ENCODE measurements at regions not wholly inside any gene's neighbourhood (a gene's known extent, or its start where the extent isn't known, plus 50 kb on each side); places are given as distances from the start of the nearest gene placed in this dataset.
"Not testable (repeated sequence)": the region's sequence is repeated elsewhere in the genome, so short reads cannot be mapped to it uniquely, and the experiment has no call there.

DNA sequence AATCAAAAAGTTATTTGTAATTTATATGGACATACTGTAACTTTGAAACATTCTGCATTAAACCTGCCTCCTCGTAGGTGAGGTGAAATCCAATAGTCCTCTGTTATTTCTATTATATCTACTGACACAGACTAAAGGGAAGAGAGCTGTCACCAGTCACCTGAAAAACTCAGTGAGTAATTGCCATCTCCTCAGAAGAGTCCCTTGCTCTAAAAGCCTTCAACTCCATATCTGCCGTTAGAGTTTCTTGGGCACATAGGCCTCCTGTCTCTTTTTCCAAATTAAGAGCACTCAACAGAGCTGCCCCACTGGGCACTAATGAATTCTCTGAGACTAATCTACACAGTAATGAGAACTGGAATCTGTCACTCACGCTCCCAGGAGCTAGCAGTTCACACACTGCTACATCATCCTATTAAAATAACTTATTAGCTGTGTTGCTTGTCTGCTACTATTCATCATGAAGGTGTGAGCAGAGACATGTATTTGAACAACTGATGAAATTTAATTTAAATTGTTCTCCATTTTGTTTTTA, 67.3 kb upstream of the VCAN start:
- no peaks in the 10 kb centered on the region for H3K27me3 Mint-ChIP-seq (ENCODE audit: low read depth)
- H3K27ac Mint-ChIP-seq = no peak overlapping the region
- H3K4me1 Mint-ChIP-seq = no peaks in the 10 kb centered on the region
- no peaks in the 10 kb centered on the region for H3K36me3 Mint-ChIP-seq (ENCODE audit: low read depth)
- no peak overlapping the region for H3K4me3 Mint-ChIP-seq
- peaks cover 5% of the 10 kb centered on the region for H3K9me3 Mint-ChIP-seq
- TF ChIP-seq, protein P1, sequence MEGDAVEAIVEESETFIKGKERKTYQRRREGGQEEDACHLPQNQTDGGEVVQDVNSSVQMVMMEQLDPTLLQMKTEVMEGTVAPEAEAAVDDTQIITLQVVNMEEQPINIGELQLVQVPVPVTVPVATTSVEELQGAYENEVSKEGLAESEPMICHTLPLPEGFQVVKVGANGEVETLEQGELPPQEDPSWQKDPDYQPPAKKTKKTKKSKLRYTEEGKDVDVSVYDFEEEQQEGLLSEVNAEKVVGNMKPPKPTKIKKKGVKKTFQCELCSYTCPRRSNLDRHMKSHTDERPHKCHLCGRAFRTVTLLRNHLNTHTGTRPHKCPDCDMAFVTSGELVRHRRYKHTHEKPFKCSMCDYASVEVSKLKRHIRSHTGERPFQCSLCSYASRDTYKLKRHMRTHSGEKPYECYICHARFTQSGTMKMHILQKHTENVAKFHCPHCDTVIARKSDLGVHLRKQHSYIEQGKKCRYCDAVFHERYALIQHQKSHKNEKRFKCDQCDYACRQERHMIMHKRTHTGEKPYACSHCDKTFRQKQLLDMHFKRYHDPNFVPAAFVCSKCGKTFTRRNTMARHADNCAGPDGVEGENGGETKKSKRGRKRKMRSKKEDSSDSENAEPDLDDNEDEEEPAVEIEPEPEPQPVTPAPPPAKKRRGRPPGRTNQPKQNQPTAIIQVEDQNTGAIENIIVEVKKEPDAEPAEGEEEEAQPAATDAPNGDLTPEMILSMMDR (IDR thresholded peaks at IDR 0.05; ENCODE audit: unreplicated experiment in 3 of 3) = no peak

DNA sequence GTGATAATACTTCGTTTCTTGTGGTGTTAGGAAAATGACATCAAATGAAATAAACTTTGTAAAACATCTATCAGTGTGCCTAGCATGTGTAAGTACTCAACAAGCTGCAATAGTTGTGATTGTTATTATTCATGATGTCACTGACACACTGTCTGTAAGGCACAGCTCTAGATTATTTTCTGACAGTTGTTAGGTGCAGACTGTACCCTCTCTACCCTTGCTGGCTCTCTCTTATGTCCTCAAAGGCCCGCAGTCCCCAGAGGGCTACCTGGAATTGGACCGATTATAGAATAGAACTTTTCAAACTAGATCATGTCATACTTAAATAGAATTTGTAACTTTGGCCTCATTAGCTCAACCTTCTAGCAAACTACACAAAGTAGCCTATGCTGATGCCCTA, 65.9 kb upstream of the VCAN start:
- no peaks in the 10 kb centered on the region for H3K4me1 Mint-ChIP-seq
- H3K4me3 Mint-ChIP-seq = no peak overlapping the region
- peaks cover 19% of the 10 kb centered on the region for H3K9me3 Mint-ChIP-seq
- no peaks in the 10 kb centered on the region for H3K27me3 Mint-ChIP-seq (ENCODE audit: low read depth)
- H3K36me3 Mint-ChIP-seq (ENCODE audit: low read depth) = peaks cover 4% of the 10 kb centered on the region
- TF ChIP-seq, protein P1 (IDR thresholded peaks at IDR 0.05; ENCODE audit: unreplicated experiment in 3 of 3) = no peak
- H3K27ac Mint-ChIP-seq = no peak overlapping the region

DNA sequence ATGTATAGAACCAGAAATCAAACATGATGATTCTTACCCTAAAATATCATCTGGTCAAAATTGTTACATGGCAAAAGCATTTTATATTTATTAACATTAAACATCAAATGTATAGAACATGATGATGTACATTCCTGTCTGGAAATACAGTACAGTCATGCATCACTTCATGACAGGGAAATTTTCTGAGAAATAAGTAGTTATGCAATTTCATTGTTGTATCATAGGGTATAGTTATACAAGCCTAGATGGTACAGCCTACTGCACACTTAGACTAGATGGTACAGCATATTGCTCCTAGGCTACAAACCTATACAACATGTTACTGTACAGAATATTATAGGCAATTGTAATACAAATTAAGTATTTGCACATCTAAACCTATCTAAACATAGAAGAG, 64.6 kb upstream of the VCAN start:
- H3K27me3 Mint-ChIP-seq (ENCODE audit: low read depth) = no peaks in the 10 kb centered on the region

DNA sequence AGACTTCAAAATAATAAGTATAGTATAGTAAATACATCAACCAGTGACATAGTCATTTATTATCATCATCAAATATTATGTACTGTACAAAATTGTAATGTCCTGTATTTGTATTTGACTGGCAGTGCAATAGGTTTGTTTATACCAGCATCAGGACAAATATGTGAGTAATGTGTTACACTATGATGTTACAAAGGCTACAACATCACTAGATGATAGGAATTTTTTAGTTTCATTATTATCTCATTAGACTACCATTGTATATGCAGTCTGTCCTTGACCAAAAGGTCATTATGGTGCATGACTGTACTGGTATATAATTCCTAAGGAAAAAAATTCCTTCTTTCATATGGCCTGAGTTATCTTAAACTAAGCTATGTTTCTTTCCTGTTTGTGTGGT, 63.6 kb upstream of the VCAN start:
- no peak overlapping the region for H3K27ac Mint-ChIP-seq
- TF ChIP-seq, protein P1 (IDR thresholded peaks at IDR 0.05; ENCODE audit: unreplicated experiment in 3 of 3) = no peak
- no peaks in the 10 kb centered on the region for H3K27me3 Mint-ChIP-seq (ENCODE audit: low read depth)
- H3K36me3 Mint-ChIP-seq (ENCODE audit: low read depth) = peaks cover 4% of the 10 kb centered on the region
- H3K9me3 Mint-ChIP-seq = peaks cover 27% of the 10 kb centered on the region
- H3K4me1 Mint-ChIP-seq = no peaks in the 10 kb centered on the region
- H3K4me3 Mint-ChIP-seq = no peak overlapping the region

More for the DNA sequence above, 64.6 kb upstream of the VCAN start:
- H3K4me1 Mint-ChIP-seq = no peaks in the 10 kb centered on the region
- peaks cover 23% of the 10 kb centered on the region for H3K9me3 Mint-ChIP-seq
- no peak overlapping the region for H3K4me3 Mint-ChIP-seq
- peaks cover 4% of the 10 kb centered on the region for H3K36me3 Mint-ChIP-seq (ENCODE audit: low read depth)
- no peak overlapping the region for H3K27ac Mint-ChIP-seq
- TF ChIP-seq, protein P1 (IDR thresholded peaks at IDR 0.05; ENCODE audit: unreplicated experiment in 3 of 3) = no peak

DNA sequence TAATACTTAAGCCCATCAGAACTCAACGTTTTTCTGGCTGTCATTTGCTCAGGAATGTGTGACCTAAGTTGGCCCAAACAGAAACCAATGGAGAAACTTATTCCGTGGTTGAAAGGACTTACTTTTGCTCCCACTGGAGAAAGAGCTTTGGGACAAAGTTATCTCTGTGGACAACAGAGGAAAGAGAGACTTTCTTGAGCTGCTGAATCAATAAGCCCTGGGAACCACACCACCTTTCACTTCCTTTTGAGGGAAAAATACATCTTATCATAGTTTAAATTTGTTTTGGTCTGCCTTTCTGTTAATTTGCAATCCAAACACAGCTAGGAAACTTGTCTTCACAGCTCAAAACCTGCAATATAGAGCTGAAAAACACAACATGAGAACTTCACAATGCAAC, 62.8 kb upstream of the VCAN start:
- H3K27ac Mint-ChIP-seq = no peak overlapping the region
- no peaks in the 10 kb centered on the region for H3K4me1 Mint-ChIP-seq
- H3K27me3 Mint-ChIP-seq (ENCODE audit: low read depth) = no peaks in the 10 kb centered on the region
- peaks cover 4% of the 10 kb centered on the region for H3K36me3 Mint-ChIP-seq (ENCODE audit: low read depth)
- peaks cover 27% of the 10 kb centered on the region for H3K9me3 Mint-ChIP-seq
- H3K4me3 Mint-ChIP-seq = no peak overlapping the region
- TF ChIP-seq, protein P1 (IDR thresholded peaks at IDR 0.05; ENCODE audit: unreplicated experiment in 3 of 3) = no peak

DNA sequence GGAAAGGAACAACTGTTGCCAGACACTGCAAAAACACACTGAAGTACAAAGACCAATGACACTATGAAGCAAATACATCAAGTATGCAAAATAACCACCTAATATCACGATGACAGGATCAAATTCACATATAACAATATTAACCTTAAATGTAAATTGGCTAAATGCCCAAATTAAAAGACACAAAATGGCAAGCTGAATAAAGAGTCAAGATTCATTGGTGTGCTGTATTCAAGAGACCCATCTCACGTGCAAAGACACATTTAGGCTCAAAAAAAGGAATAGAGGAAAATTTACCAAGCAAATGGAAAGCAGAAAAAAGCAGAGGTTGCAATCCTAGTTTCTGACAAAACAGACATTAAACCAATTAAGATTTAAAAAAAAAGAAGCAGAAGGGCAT, 61.8 kb upstream of the VCAN start:
- peaks cover 27% of the 10 kb centered on the region for H3K9me3 Mint-ChIP-seq
- H3K4me1 Mint-ChIP-seq; H3K36me3 Mint-ChIP-seq (ENCODE audit: low read depth); H3K27ac Mint-ChIP-seq; H3K4me3 Mint-ChIP-seq; H3K27me3 Mint-ChIP-seq (ENCODE audit: low read depth): not testable (repeated sequence)

DNA sequence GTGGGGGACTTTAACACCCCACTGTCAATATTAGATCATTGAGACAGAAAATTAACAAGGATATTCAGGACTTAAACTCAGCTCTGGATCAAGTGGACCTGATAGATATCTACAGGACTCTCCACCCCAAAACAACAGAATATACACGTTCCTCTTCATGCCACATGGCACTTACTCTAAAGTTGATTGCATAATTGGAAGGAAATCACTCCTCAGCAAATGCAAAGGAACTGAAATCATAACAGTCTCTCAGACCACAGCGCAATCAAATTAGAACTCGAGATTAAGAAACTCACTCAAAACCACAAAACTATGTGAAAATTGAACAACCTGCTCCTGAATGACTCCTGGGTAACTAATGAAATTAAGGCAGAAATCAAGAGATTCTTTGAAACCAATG, 61.2 kb upstream of the VCAN start:
- not testable (repeated sequence) for H3K4me3 Mint-ChIP-seq; H3K27ac Mint-ChIP-seq; H3K36me3 Mint-ChIP-seq (ENCODE audit: low read depth)

More for the DNA sequence above, 61.2 kb upstream of the VCAN start:
- not testable (repeated sequence) for H3K4me1 Mint-ChIP-seq; H3K27me3 Mint-ChIP-seq (ENCODE audit: low read depth)
- peaks cover 27% of the 10 kb centered on the region for H3K9me3 Mint-ChIP-seq

Measured in nephron (organoid).